ENCODE measurements at regions not wholly inside any gene's neighbourhood (a gene's known extent, or its start where the extent isn't known, plus 50 kb on each side); places are given as distances from the start of the nearest gene placed in this dataset.

DNA sequence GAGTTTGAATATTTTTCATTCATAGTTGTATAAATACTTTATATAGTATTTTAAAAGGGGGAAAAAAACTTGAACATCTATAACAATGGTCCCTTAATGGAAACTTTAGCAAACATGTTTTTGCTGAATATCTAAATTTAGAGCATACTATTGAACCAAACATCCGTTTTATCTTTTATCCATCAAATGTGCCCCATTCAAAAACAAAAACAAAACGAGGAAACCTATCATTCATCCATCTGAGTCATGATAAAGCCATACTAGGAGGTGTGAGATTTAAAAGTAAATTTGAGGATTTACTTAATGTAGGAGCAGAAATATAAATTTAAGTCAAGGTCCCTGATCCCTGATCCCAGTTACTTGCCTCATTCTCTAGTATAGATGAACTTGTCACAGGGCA lies 463.6 kb upstream of the MDFIC2 start:
- no peak for TF ChIP-seq EZH2 (IDR thresholded peaks at IDR 0.05; ENCODE audit: borderline replicate concordance, low read depth, low read length, severe bottlenecking)
- TF ChIP-seq, protein P1, sequence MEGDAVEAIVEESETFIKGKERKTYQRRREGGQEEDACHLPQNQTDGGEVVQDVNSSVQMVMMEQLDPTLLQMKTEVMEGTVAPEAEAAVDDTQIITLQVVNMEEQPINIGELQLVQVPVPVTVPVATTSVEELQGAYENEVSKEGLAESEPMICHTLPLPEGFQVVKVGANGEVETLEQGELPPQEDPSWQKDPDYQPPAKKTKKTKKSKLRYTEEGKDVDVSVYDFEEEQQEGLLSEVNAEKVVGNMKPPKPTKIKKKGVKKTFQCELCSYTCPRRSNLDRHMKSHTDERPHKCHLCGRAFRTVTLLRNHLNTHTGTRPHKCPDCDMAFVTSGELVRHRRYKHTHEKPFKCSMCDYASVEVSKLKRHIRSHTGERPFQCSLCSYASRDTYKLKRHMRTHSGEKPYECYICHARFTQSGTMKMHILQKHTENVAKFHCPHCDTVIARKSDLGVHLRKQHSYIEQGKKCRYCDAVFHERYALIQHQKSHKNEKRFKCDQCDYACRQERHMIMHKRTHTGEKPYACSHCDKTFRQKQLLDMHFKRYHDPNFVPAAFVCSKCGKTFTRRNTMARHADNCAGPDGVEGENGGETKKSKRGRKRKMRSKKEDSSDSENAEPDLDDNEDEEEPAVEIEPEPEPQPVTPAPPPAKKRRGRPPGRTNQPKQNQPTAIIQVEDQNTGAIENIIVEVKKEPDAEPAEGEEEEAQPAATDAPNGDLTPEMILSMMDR (IDR thresholded peaks at IDR 0.05; ENCODE audit: borderline replicate concordance, extremely low read depth, low read length, poor library complexity, severe bottlenecking) = no peak
